DOHH2 (cell line): ENCODE measurements at regions not wholly inside any gene's neighbourhood (a gene's known extent, or its start where the extent isn't known, plus 50 kb on each side); places are given as distances from the start of the nearest gene placed in this dataset.

Source experiments
- H3F3A ChIP-seq: fragments of 200-600 bp; sonication (generic), shearing (Covaris generic); 2 replicates; pipeline ENCODE4 v1.6.0; 2016; ENCODE audit warnings: antibody characterized with exemption, mild to moderate bottlenecking; ENCODE audit not compliant: control insufficient read depth, insufficient read depth
- H3K27ac ChIP-seq: fragments of 200-600 bp; sonication (generic); 2 replicates; pipeline ENCODE4 v1.5.1; 2014; ENCODE audit warnings: low read depth, mild to moderate bottlenecking, low read length, moderate library complexity
- H3K27me3 ChIP-seq: fragments of 200-600 bp; sonication (generic); 2 replicates; pipeline ENCODE4 v1.6.1; 2014; ENCODE audit warnings: mild to moderate bottlenecking, low read length, mixed read lengths; ENCODE audit not compliant: control insufficient read depth
- H3K36me3 ChIP-seq: fragments of 200-600 bp; sonication (generic); 2 replicates; pipeline ENCODE4 v1.6.1; 2014; ENCODE audit warnings: mild to moderate bottlenecking, low read length, moderate library complexity, mixed read lengths; ENCODE audit not compliant: control insufficient read depth
- H3K4me1 ChIP-seq: fragments of 200-600 bp; sonication (generic); 2 replicates; pipeline ENCODE4 v1.6.1; 2014; ENCODE audit warnings: mild to moderate bottlenecking, low read length, mixed read lengths; ENCODE audit not compliant: control insufficient read depth
- H3K4me2 ChIP-seq: fragments of 200-600 bp; sonication (generic); 2 replicates; pipeline ENCODE4 v1.6.0; 2014; ENCODE audit warnings: mild to moderate bottlenecking, low read length, moderate library complexity
- H3K4me3 ChIP-seq: fragments of 200-600 bp; sonication (generic); 2 replicates; pipeline ENCODE4 v1.5.1; 2014; ENCODE audit warnings: mild to moderate bottlenecking, low read length, mixed read lengths
- H3K79me2 ChIP-seq: fragments of 200-600 bp; sonication (generic); 2 replicates; pipeline ENCODE4 v1.6.1; 2014; ENCODE audit warnings: mild to moderate bottlenecking, low read length, mixed read lengths; ENCODE audit not compliant: control insufficient read depth
- H3K9me2 ChIP-seq: fragments of 200-600 bp; sonication (generic); replicated peaks from 2 replicates; pipeline ENCODE4 v1.6.1; 2014; ENCODE audit warnings: mild to moderate bottlenecking, low read length, mixed read lengths; ENCODE audit not compliant: control insufficient read depth
- H3K9me3 ChIP-seq: fragments of 200-600 bp; sonication (generic); 2 replicates; pipeline ENCODE4 v1.6.1; 2014; ENCODE audit warnings: antibody characterized with exemption, low read length, mixed read lengths; ENCODE audit not compliant: control insufficient read depth, insufficient read depth
- H4K20me1 ChIP-seq: fragments of 200-600 bp; sonication (generic); 2 replicates; pipeline ENCODE4 v1.6.0; 2014; ENCODE audit warnings: low read depth, mild to moderate bottlenecking, antibody characterized with exemption, low read length, moderate library complexity; ENCODE audit not compliant: control insufficient read depth, insufficient read depth
- CTCF ChIP-seq: fragments of 200-600 bp; sonication (generic); IDR thresholded peaks from one replicate; pipeline ENCODE4 v1.5.1; 2014; ENCODE audit warnings: antibody characterized with exemption, mild to moderate bottlenecking, low read depth, low read length; ENCODE audit not compliant: poor library complexity, severe bottlenecking
- EZH2phosphoT487 ChIP-seq: fragments of 200-600 bp; sonication (generic); IDR thresholded peaks from 2 replicates; pipeline ENCODE4 v1.6.1; 2017; ENCODE audit warnings: borderline replicate concordance, mild to moderate bottlenecking, antibody characterized with exemption, low read length, moderate library complexity, mixed read lengths

- Histone ChIP-seq H3K27me3 (no peaks in the 10 kb centered on the region), H3K36me3 (no peaks in the 10 kb centered on the region), H3K4me1 (peaks cover 4% of the 10 kb centered on the region), H4K20me1 (no peaks in the 10 kb centered on the region), H3K9me2 (no peaks in the 10 kb centered on the region), H3K4me2 (no peak overlapping the region), H3K27ac (no peak overlapping the region), H3F3A (no peaks in the 10 kb centered on the region), H3K4me3 (no peak overlapping the region), H3K79me2 (no peaks in the 10 kb centered on the region), H3K9me3 (no peaks in the 10 kb centered on the region)
- no peak for TF ChIP-seq CTCF
- no peak for TF ChIP-seq EZH2phosphoT487
Measured at GRCh38 chr10:59126261-59126660, 50.2 kb upstream of the PHYHIPL start.
